ENCODE measurements at regions not wholly inside any gene's neighbourhood (a gene's known extent, or its start where the extent isn't known, plus 50 kb on each side); places are given as distances from the start of the nearest gene placed in this dataset.

GRCh38 chr2:149651229-149651628, 63.7 kb upstream of the MMADHC start:
- Histone ChIP-seq H3K27ac (ENCODE audit: insufficient read depth, low read depth, low read length) (no peak overlapping the region), H3K4me1 (ENCODE audit: control insufficient read depth, extremely low read depth, insufficient read depth, low read length) (peaks cover 23% of the 10 kb centered on the region), H3K9ac (replicated peaks; ENCODE audit: extremely low read depth, insufficient read depth, low read length) (no peak overlapping the region), H3K9me3 (replicated peaks; ENCODE audit: control insufficient read depth, insufficient read depth, low read length) (no peaks in the 10 kb centered on the region), H3K27me3 (ENCODE audit: control insufficient read depth in 2 of 2, insufficient read depth in 2 of 2, low read length in 2 of 2) (no peaks in the 10 kb centered on the region), H3K4me2 (ENCODE audit: insufficient read depth, low read length) (no peak overlapping the region), H2AFZ (ENCODE audit: low read depth, low read length) (no peak overlapping the region), H4K20me1 (replicated peaks; ENCODE audit: control insufficient read depth, extremely low read depth, insufficient read depth, low read length) (no peaks in the 10 kb centered on the region), H3K4me3 (replicated peaks in 1 of 3; ENCODE audit: insufficient read depth in 1 of 3, low read depth in 1 of 3, low read length in 3 of 3) (no peak overlapping the region), H3K36me3 (ENCODE audit: control insufficient read depth in 2 of 2, extremely low read depth in 1 of 2, insufficient read depth in 2 of 2, low read length in 2 of 2) (no peaks in the 10 kb centered on the region), H3K79me2 (ENCODE audit: control insufficient read depth, insufficient read depth, low read length) (no peaks in the 10 kb centered on the region), H3K9me1 (replicated peaks; ENCODE audit: control insufficient read depth, extremely low read depth, insufficient read depth, low read length) (no peaks in the 10 kb centered on the region)
- TF ChIP-seq GATA2 (IDR thresholded peaks at IDR 0.05; ENCODE audit: insufficient read depth, insufficient read length, low read depth, low read length) (no peak), POLR2AphosphoS5 (IDR thresholded peaks at IDR 0.05; ENCODE audit: insufficient read depth, low read depth, low read length) (no peak), EZH2 (IDR thresholded peaks at IDR 0.05; ENCODE audit: borderline replicate concordance, low read depth, low read length, severe bottlenecking) (no peak), JUN (IDR thresholded peaks at IDR 0.05; ENCODE audit: borderline replicate concordance, insufficient read depth, insufficient read length, low read depth) (no peak), POLR2A (IDR thresholded peaks at IDR 0.05; ENCODE audit: low read depth, low read length) (no peak), CTCF (IDR thresholded peaks at IDR 0.05; ENCODE audit: extremely low read depth in 1 of 2, insufficient read depth in 1 of 2, low read depth in 1 of 2, low read length in 2 of 2) (no peak), MAX (IDR thresholded peaks at IDR 0.05; ENCODE audit: insufficient read depth, insufficient read length) (no peak), FOS (IDR thresholded peaks at IDR 0.05; ENCODE audit: borderline replicate concordance, insufficient read depth, low read length) (no peak), MYC (IDR thresholded peaks at IDR 0.05; ENCODE audit: low read depth, low read length) (no peak)
- intact Hi-C loops (cut with micrococcal nuclease) (no loop called here), dilution Hi-C loops (cut with MboI; ENCODE audit: extremely low pct_ligation_motif_present, low sequenced_read_pairs) (no loop called here)
- no peak for FAIRE-seq
- no peak for DNase-seq (ENCODE audit: low read depth, low spot score)
- ChIA-PET CTCF (no interaction called here), POLR2A (no interaction called here)
- BruUV-seq (replicated peaks): no TSS peak
